Fibroblast of pulmonary artery (primary cell): ENCODE measurements at regions not wholly inside any gene's neighbourhood (a gene's known extent, or its start where the extent isn't known, plus 50 kb on each side); places are given as distances from the start of the nearest gene placed in this dataset.
"Not testable (repeated sequence)": the region's sequence is repeated elsewhere in the genome, so short reads cannot be mapped to it uniquely, and the experiment has no call there.

ENCODE experiments used
- DNase-seq: peaks from one replicate; pipeline ENCODE4 v3.0.0-alpha.2; 2010; ENCODE audit warnings: low read depth
- H3K4me3 ChIP-seq: replicated peaks from 2 replicates; pipeline ENCODE4 v1.5.1; 2011; ENCODE audit warnings: low read depth, mild to moderate bottlenecking, control low read depth, low read length, moderate library complexity
- CTCF ChIP-seq: IDR thresholded peaks from 2 replicates; pipeline ENCODE4 v1.5.1; 2011; ENCODE audit warnings: mild to moderate bottlenecking, control low read depth, low read length, inconsistent platforms; ENCODE audit errors: missing control alignments

GRCh38 chr11:13188179-13188578, 89.4 kb upstream of the BMAL1 start:
- no peak for TF ChIP-seq CTCF
- H3K4me3 ChIP-seq, result no peak overlapping the region
- no peak for DNase-seq

GRCh38 chr11:13189561-13190426, 87.8 kb upstream of the BMAL1 start:
- DNase-seq, result peak; percentile 22
- no peak overlapping the region for H3K4me3 ChIP-seq
- no peak for TF ChIP-seq CTCF

GRCh38 chr11:13193613-13194012, 84.0 kb upstream of the BMAL1 start:
- DNase-seq, result no peak
- H3K4me3 ChIP-seq, result no peak overlapping the region

DNA sequence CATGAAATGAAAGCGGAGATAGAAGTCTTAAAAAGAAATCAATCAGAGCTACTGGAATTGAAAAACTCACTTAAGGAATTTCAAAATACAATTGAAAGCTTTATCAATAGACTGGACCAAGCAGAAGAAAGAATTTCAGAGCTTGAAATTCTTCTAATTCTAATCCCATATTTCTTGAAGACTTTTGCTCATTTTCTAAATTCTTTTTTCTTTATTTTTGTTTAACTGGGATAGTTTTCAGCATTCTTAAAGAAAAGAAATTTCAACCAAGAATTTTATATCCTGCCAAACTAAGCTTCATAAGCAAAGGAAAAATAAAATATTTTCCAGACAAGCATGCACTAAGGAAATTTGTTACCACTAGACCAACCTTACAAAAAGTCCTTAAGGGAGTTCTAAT, 80.2 kb upstream of the BMAL1 start:
- DNase-seq, result not testable (repeated sequence)

More at GRCh38 chr11:13193613-13194012, 84.0 kb upstream of the BMAL1 start:
- no peak for TF ChIP-seq CTCF

GRCh38 chr11:13205486-13205885, 72.1 kb upstream of the BMAL1 start:
- no peak for TF ChIP-seq CTCF
- DNase-seq, result no peak
- H3K4me3 ChIP-seq, result no peak overlapping the region

More for the DNA sequence above, 80.2 kb upstream of the BMAL1 start:
- not testable (repeated sequence) for H3K4me3 ChIP-seq

- no peak overlapping the region for H3K4me3 ChIP-seq
- TF ChIP-seq CTCF, result no peak
- no peak for DNase-seq
These were observed 71.4 kb upstream of the BMAL1 start for GRCh38 chr11:13206086-13206640.

GRCh38 chr11:13207270-13207664, 70.3 kb upstream of the BMAL1 start:
- DNase-seq, result no peak
- H3K4me3 ChIP-seq, result no peak overlapping the region
- peak; percentile 23 for TF ChIP-seq CTCF
